H9 (cell line): ENCODE measurements at regions not wholly inside any gene's neighbourhood (a gene's known extent, or its start where the extent isn't known, plus 50 kb on each side); places are given as distances from the start of the nearest gene placed in this dataset.

Experiments used
- DNase-seq: peaks from one replicate; pipeline ENCODE4 v3.0.0-alpha.2; 2017
- H2AFZ ChIP-seq: one replicate; pipeline ENCODE4 v1.6.1; 2013; ENCODE audit warnings: mild to moderate bottlenecking, low read length, control low read depth, moderate library complexity
- H2AK5ac ChIP-seq: 2 replicates; pipeline ENCODE4 v1.6.1; 2013; ENCODE audit warnings: low read length, control low read depth, mixed read lengths; ENCODE audit not compliant: insufficient read length
- H2BK120ac ChIP-seq: one replicate; pipeline ENCODE4 v1.6.1; 2013; ENCODE audit warnings: low read depth, mild to moderate bottlenecking, low read length, control low read depth, inconsistent platforms; ENCODE audit not compliant: poor library complexity, severe bottlenecking
- H2BK12ac ChIP-seq: 2 replicates; pipeline ENCODE4 v1.6.1; 2013; ENCODE audit warnings: low read length, control low read depth, mixed read lengths, low read depth; ENCODE audit not compliant: insufficient read length
- H2BK15ac ChIP-seq: 2 replicates; pipeline ENCODE4 v1.6.1; 2013; ENCODE audit warnings: low read depth, low read length, control low read depth
- H2BK20ac ChIP-seq: one replicate; pipeline ENCODE4 v1.6.1; 2013; ENCODE audit warnings: low read depth, mild to moderate bottlenecking, low read length, control low read depth, inconsistent platforms; ENCODE audit not compliant: poor library complexity, severe bottlenecking
- H2BK5ac ChIP-seq: 2 replicates; pipeline ENCODE4 v1.6.1; 2013; ENCODE audit warnings: low read length, control low read depth, mixed read lengths; ENCODE audit not compliant: insufficient read length
- H3K14ac ChIP-seq: 2 replicates; pipeline ENCODE4 v1.6.1; 2013; ENCODE audit warnings: low read length, control low read depth; ENCODE audit not compliant: insufficient read depth
- H3K18ac ChIP-seq: 2 replicates; pipeline ENCODE4 v1.6.1; 2013; ENCODE audit warnings: low read depth, mild to moderate bottlenecking, mixed read lengths, low read length, control low read depth; ENCODE audit not compliant: insufficient read length
- H3K23ac ChIP-seq: 2 replicates; pipeline ENCODE4 v1.6.1; 2013; ENCODE audit warnings: low read length, control low read depth, mixed read lengths, low read depth; ENCODE audit not compliant: insufficient read length
- H3K23me2 ChIP-seq: 2 replicates; pipeline ENCODE4 v1.6.1; 2013; ENCODE audit warnings: low read depth, mild to moderate bottlenecking, mixed read lengths, low read length, control low read depth; ENCODE audit not compliant: insufficient read length, poor library complexity, severe bottlenecking
- H3K27ac ChIP-seq: 2 replicates; pipeline ENCODE4 v1.5.1; 2013; ENCODE audit warnings: low read length, control low read depth, mixed read lengths, low read depth; ENCODE audit not compliant: insufficient read length
- H3K27me3 ChIP-seq: 2 replicates; pipeline ENCODE4 v1.6.1; 2013; ENCODE audit warnings: low read length, control low read depth, inconsistent platforms; ENCODE audit not compliant: insufficient read depth
- H3K4ac ChIP-seq: 2 replicates; pipeline ENCODE4 v1.6.1; 2013; ENCODE audit warnings: low read depth, mild to moderate bottlenecking, control low read depth, inconsistent platforms, low read length, moderate library complexity
- H3K4me1 ChIP-seq: 2 replicates; pipeline ENCODE4 v1.6.1; 2013; ENCODE audit warnings: low read length, control low read depth, inconsistent platforms; ENCODE audit not compliant: insufficient read depth
- H3K4me2 ChIP-seq: 2 replicates; pipeline ENCODE4 v1.6.1; 2013; ENCODE audit warnings: low read length, control low read depth, mixed read lengths; ENCODE audit not compliant: insufficient read length, insufficient read depth
- H3K56ac ChIP-seq: 2 replicates; pipeline ENCODE4 v1.6.1; 2013; ENCODE audit warnings: low read depth, mild to moderate bottlenecking, mixed read lengths, low read length, control low read depth; ENCODE audit not compliant: insufficient read length
- H3K79me1 ChIP-seq: 2 replicates; pipeline ENCODE4 v1.6.1; 2013; ENCODE audit warnings: low read depth, mild to moderate bottlenecking, moderate library complexity, low read length, control low read depth, inconsistent platforms; ENCODE audit not compliant: insufficient read depth, poor library complexity, severe bottlenecking
- H3K79me2 ChIP-seq: 2 replicates; pipeline ENCODE4 v1.6.1; 2013; ENCODE audit warnings: low read length, control low read depth, inconsistent platforms; ENCODE audit not compliant: insufficient read depth
- H3K9ac ChIP-seq: 2 replicates; pipeline ENCODE4 v1.6.1; 2013; ENCODE audit warnings: low read length, control low read depth, mixed read lengths; ENCODE audit not compliant: insufficient read length; ENCODE audit errors: extremely low read depth
- H3K9me3 ChIP-seq: one replicate; pipeline ENCODE4 v1.6.1; 2013; ENCODE audit warnings: low read depth, low read length, inconsistent platforms; ENCODE audit not compliant: control insufficient read depth
- H3T11ph ChIP-seq: one replicate; pipeline ENCODE4 v1.6.1; 2013; ENCODE audit warnings: mild to moderate bottlenecking, low read length, control low read depth, inconsistent platforms
- H4K20me1 ChIP-seq: one replicate; pipeline ENCODE4 v1.6.1; 2013; ENCODE audit not compliant: control insufficient read depth, insufficient read length, insufficient read depth
- H4K5ac ChIP-seq: 2 replicates; pipeline ENCODE4 v1.6.1; 2013; ENCODE audit warnings: low read depth, mild to moderate bottlenecking, mixed read lengths, low read length, control low read depth; ENCODE audit not compliant: insufficient read length
- H4K8ac ChIP-seq: replicated peaks from 2 replicates; pipeline ENCODE4 v1.6.1; 2013; ENCODE audit warnings: low read length, control low read depth, mixed read lengths, low read depth; ENCODE audit not compliant: insufficient read length
- H4K91ac ChIP-seq: 2 replicates; pipeline ENCODE4 v1.6.1; 2013; ENCODE audit warnings: low read depth, mild to moderate bottlenecking, moderate library complexity, mixed read lengths, low read length, control low read depth; ENCODE audit not compliant: insufficient read length
- H3K27ac Mint-ChIP-seq, 3 experiments: 2 replicates in 2 of 3; 3 replicates in 1 of 3; pipeline ENCODE4 v1.8.0; 2020 to 2021; ENCODE audit warnings: mixed read lengths in 3 of 3, mild to moderate bottlenecking in 1 of 3, moderate library complexity in 1 of 3
- H3K27me3 Mint-ChIP-seq: 2 replicates; pipeline ENCODE4 v1.8.0; 2021; ENCODE audit warnings: low read depth, mild to moderate bottlenecking, moderate library complexity, mixed read lengths
- H3K36me3 Mint-ChIP-seq, 3 experiments: 2 replicates in 2 of 3; 3 replicates in 1 of 3; pipeline ENCODE4 v1.8.0; 2020 to 2021; ENCODE audit warnings: low read depth in 3 of 3, mixed read lengths in 3 of 3; ENCODE audit not compliant: insufficient read depth in 1 of 3
- H3K4me1 Mint-ChIP-seq, 2 experiments: 2 replicates each; pipeline ENCODE4 v1.8.0; 2020; ENCODE audit warnings: mixed read lengths in 2 of 2
- H3K4me3 Mint-ChIP-seq, 2 experiments: 2 replicates in 1 of 2; 3 replicates in 1 of 2; pipeline ENCODE4 v1.8.0; 2020 to 2021; ENCODE audit warnings: mild to moderate bottlenecking in 2 of 2, mixed read lengths in 2 of 2, moderate library complexity in 1 of 2
- H3K9me3 Mint-ChIP-seq, 2 experiments: 2 replicates in 1 of 2; 3 replicates in 1 of 2; pipeline ENCODE4 v1.8.0; 2020; ENCODE audit warnings: mild to moderate bottlenecking in 2 of 2, mixed read lengths in 2 of 2, moderate library complexity in 1 of 2
- CTCF ChIP-seq: fragments of 200-600 bp; sonication (generic); conservative IDR thresholded peaks from 3 replicates; pipeline ENCODE4 v1.8.0; 2021; ENCODE audit warnings: antibody characterized with exemption, mild to moderate bottlenecking
- WGBS: extraction: QIAGEN DNeasy Blood & Tissue Kit; methylation state at CpG from one replicate; pipeline ENCODE4 v1.1.7; 2013; ENCODE audit warnings: missing lambda C conversion rate, low lambda C conversion rate, mixed read lengths; ENCODE audit not compliant: insufficient read length; ENCODE audit errors: extremely low coverage; 5-methylcytosine and 5-hydroxymethylcytosine counted together

- Mint-ChIP-seq H3K27me3 (peaks cover 6% of the 10 kb centered on the region), H3K4me1 (no peaks in the 10 kb centered on the region), H3K36me3 (no peaks in the 10 kb centered on the region), H3K4me3 (no peak overlapping the region), H3K27ac (no peak overlapping the region), H3K9me3 (no peaks in the 10 kb centered on the region)
- WGBS: no CpG with 5 or more reads among the region's 6 CpGs
- Histone ChIP-seq H2BK5ac (no peak overlapping the region), H2AK5ac (no peak overlapping the region), H3K27me3 (no peaks in the 10 kb centered on the region), H3K79me1 (no peaks in the 10 kb centered on the region), H3K23ac (no peak overlapping the region), H3K4me1 (no peaks in the 10 kb centered on the region), H3K14ac (no peak overlapping the region), H3K23me2 (no peaks in the 10 kb centered on the region), H2BK12ac (no peak overlapping the region), H2AFZ (no peak overlapping the region), H3K79me2 (no peaks in the 10 kb centered on the region), H3K4ac (no peak overlapping the region), H3T11ph (no peak overlapping the region), H3K4me2 (no peak overlapping the region), H4K20me1 (no peaks in the 10 kb centered on the region), H3K18ac (no peak overlapping the region), H2BK20ac (no peak overlapping the region), H4K91ac (no peak overlapping the region), H3K27ac (no peak overlapping the region), H4K5ac (no peak overlapping the region), H3K56ac (no peak overlapping the region), H4K8ac (no peak overlapping the region), H2BK15ac (no peak overlapping the region), H2BK120ac (no peak overlapping the region), H3K9ac (no peak overlapping the region), H3K9me3 (no peaks in the 10 kb centered on the region)
- no peak for TF ChIP-seq CTCF
- DNase-seq: no peak
Observed at GRCh38 chr20:39252035-39252434, 289.9 kb downstream of the DHX35 start.
